Activated T-cell treated with anti-CD3 and anti-CD28 coated beads, Interleukin-2, amount 50 U/mL, for 4 hours (primary cell): ENCODE measurements at regions not wholly inside any gene's neighbourhood (a gene's known extent, or its start where the extent isn't known, plus 50 kb on each side); places are given as distances from the start of the nearest gene placed in this dataset.

Experiments used
- ATAC-seq, 2 donors: fragments of 200-7000 bp; cut with Tn5 transposase; one replicate each; pipeline ENCODE4 v1.10.0; 2021
- DNase-seq: peaks from one replicate; pipeline ENCODE4 v3.0.0-alpha.2; 2020
- H3K27me3 Mint-ChIP-seq: one replicate; pipeline ENCODE4 v1.8.0; 2021; ENCODE audit warnings: low read depth, mixed read lengths
- H3K36me3 Mint-ChIP-seq: one replicate; pipeline ENCODE4 v1.8.0; 2022; ENCODE audit warnings: mixed read lengths; ENCODE audit not compliant: insufficient read depth
- H3K4me1 Mint-ChIP-seq: one replicate; pipeline ENCODE4 v1.8.0; 2021; ENCODE audit warnings: low read depth, mixed read lengths
- H3K4me3 Mint-ChIP-seq: one replicate; pipeline ENCODE4 v1.8.0; 2021; ENCODE audit warnings: mild to moderate bottlenecking, moderate library complexity, mixed read lengths
- H3K9me3 Mint-ChIP-seq: one replicate; pipeline ENCODE4 v1.8.0; 2021; ENCODE audit warnings: mixed read lengths

DNA sequence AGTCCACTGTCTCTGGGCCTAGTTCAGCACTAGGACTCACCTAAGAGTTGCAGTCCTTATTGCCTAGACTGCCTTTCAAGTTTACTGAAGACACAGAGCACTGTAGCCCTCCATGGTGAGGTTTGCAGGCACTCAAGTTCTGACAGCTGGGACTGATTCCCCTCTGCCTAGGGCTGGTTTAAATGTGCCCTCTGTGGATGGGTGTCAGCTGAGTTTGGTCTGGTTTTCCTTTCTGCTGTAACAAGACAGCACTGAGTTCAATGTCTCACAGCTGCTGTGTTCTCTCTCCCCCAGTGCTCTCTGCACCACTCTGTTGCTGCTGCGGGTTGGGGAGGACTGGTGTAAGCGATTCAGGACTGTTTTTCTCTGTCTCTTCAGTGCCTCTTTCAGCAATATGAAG is 75.2 kb upstream of the C1orf21 start:
- Mint-ChIP-seq H3K4me1 (no peaks in the 10 kb centered on the region), H3K9me3 (peaks cover 5% of the 10 kb centered on the region), H3K4me3 (no peak overlapping the region), H3K27me3 (peaks cover 18% of the 10 kb centered on the region), H3K36me3 (no peaks in the 10 kb centered on the region)
- ATAC-seq = no peak
- no peak for DNase-seq

GRCh38 chr1:184315254-184315653 is 71.6 kb upstream of the C1orf21 start:
- no peaks in the 10 kb centered on the region for H3K4me1 Mint-ChIP-seq
- H3K36me3 Mint-ChIP-seq = no peaks in the 10 kb centered on the region
- H3K4me3 Mint-ChIP-seq = no peak overlapping the region
- peaks cover 11% of the 10 kb centered on the region for H3K27me3 Mint-ChIP-seq
- no peak for ATAC-seq
- no peak for DNase-seq
- H3K9me3 Mint-ChIP-seq = no peaks in the 10 kb centered on the region

- Mint-ChIP-seq H3K9me3 (no peaks in the 10 kb centered on the region), H3K27me3 (peaks cover 18% of the 10 kb centered on the region), H3K4me3 (no peak overlapping the region), H3K4me1 (no peaks in the 10 kb centered on the region), H3K36me3 (no peaks in the 10 kb centered on the region)
- no peak for ATAC-seq
- no peak for DNase-seq
Measured at GRCh38 chr1:184319879-184320278, 67.0 kb upstream of the C1orf21 start.

- Mint-ChIP-seq H3K9me3 (no peaks in the 10 kb centered on the region), H3K36me3 (no peaks in the 10 kb centered on the region), H3K4me3 (no peak overlapping the region), H3K27me3 (peaks cover 18% of the 10 kb centered on the region), H3K4me1 (no peaks in the 10 kb centered on the region)
- no peak for ATAC-seq
- no peak for DNase-seq
Measured at GRCh38 chr1:184322253-184322652, 64.6 kb upstream of the C1orf21 start.

DNA sequence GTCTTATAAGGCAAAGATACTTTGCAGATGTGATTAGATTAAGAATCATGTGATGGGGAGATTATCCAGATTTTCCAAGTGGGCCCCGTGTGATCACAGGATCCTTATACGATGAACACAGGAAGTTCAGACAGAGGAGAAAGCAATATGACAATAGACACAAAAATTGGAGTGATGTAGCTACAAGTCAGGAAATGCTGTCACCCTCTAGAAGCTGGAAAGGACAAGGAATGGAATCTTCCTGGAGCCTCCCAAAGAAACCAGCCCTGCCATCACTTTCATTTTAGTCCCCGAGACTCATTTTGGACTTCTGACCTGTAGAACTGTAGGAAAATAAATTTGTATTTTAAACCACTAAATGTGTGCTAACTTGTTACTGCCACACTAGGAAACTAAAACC is 61.9 kb upstream of the C1orf21 start:
- Mint-ChIP-seq H3K9me3 (no peaks in the 10 kb centered on the region), H3K36me3 (no peaks in the 10 kb centered on the region), H3K27me3 (peaks cover 26% of the 10 kb centered on the region), H3K4me3 (no peak overlapping the region), H3K4me1 (no peaks in the 10 kb centered on the region)
- DNase-seq = no peak
- no peak for ATAC-seq

GRCh38 chr1:184326278-184326677 is 60.6 kb upstream of the C1orf21 start:
- no peaks in the 10 kb centered on the region for H3K9me3 Mint-ChIP-seq
- H3K4me1 Mint-ChIP-seq = no peaks in the 10 kb centered on the region
- H3K36me3 Mint-ChIP-seq = no peaks in the 10 kb centered on the region
- DNase-seq (no peak), ATAC-seq (no peak)
- H3K4me3 Mint-ChIP-seq = no peak overlapping the region
- peaks cover 28% of the 10 kb centered on the region for H3K27me3 Mint-ChIP-seq

GRCh38 chr1:184329245-184329953 is 57.4 kb upstream of the C1orf21 start:
- no peaks in the 10 kb centered on the region for H3K4me1 Mint-ChIP-seq
- no peaks in the 10 kb centered on the region for H3K9me3 Mint-ChIP-seq
- DNase-seq (no peak), ATAC-seq (no peak)
- H3K36me3 Mint-ChIP-seq = no peaks in the 10 kb centered on the region
- peaks cover 25% of the 10 kb centered on the region for H3K27me3 Mint-ChIP-seq
- H3K4me3 Mint-ChIP-seq = no peak overlapping the region

- Mint-ChIP-seq H3K9me3 (no peaks in the 10 kb centered on the region), H3K4me3 (no peak overlapping the region), H3K27me3 (peaks cover 25% of the 10 kb centered on the region), H3K36me3 (no peaks in the 10 kb centered on the region), H3K4me1 (no peaks in the 10 kb centered on the region)
- DNase-seq (no peak), ATAC-seq (no peak)
Measured at GRCh38 chr1:184329962-184330868, 56.6 kb upstream of the C1orf21 start.

GRCh38 chr1:184330875-184331274 is 56.0 kb upstream of the C1orf21 start:
- Mint-ChIP-seq H3K4me1 (no peaks in the 10 kb centered on the region), H3K4me3 (no peak overlapping the region), H3K9me3 (no peaks in the 10 kb centered on the region), H3K36me3 (no peaks in the 10 kb centered on the region), H3K27me3 (peaks cover 22% of the 10 kb centered on the region)
- no peak for ATAC-seq
- DNase-seq = no peak
